RWPE2 (cell line): ENCODE measurements at regions not wholly inside any gene's neighbourhood (a gene's known extent, or its start where the extent isn't known, plus 50 kb on each side); places are given as distances from the start of the nearest gene placed in this dataset.

Experiments used
- ATAC-seq: fragments of 200-7000 bp; cut with Tn5 transposase; 3 replicates; pipeline ENCODE4 v1.9.1; 2021; ENCODE audit warnings: low read depth
- DNase-seq: peaks from one replicate; pipeline ENCODE4 v3.0.0-alpha.2; 2020; ENCODE audit warnings: low spot score
- H3K27ac ChIP-seq: fragments of 450-650 bp; 2 replicates; pipeline ENCODE4 v1.5.1; 2017; ENCODE audit warnings: mild to moderate bottlenecking; ENCODE audit not compliant: poor library complexity, severe bottlenecking
- H3K27me3 ChIP-seq: fragments of 250-450 bp; sonication (Bioruptor Pico); 2 replicates; pipeline ENCODE4 v1.5.1; 2021; ENCODE audit warnings: mild to moderate bottlenecking, moderate library complexity; ENCODE audit not compliant: insufficient read depth, poor library complexity, severe bottlenecking
- H3K36me3 ChIP-seq: fragments of 250-450 bp; sonication (Bioruptor Pico); 2 replicates; pipeline ENCODE4 v1.5.1; 2020; ENCODE audit warnings: low read depth, mild to moderate bottlenecking, moderate library complexity
- H3K4me1 ChIP-seq: fragments of 250-450 bp; sonication (Bioruptor Pico); 2 replicates; pipeline ENCODE4 v1.5.1; 2021; ENCODE audit warnings: mild to moderate bottlenecking, moderate library complexity; ENCODE audit not compliant: insufficient read depth, poor library complexity, severe bottlenecking
- H3K4me3 ChIP-seq: fragments of 250-450 bp; sonication (Bioruptor Pico); 2 replicates; pipeline ENCODE4 v1.5.1; 2021; ENCODE audit warnings: mild to moderate bottlenecking, moderate library complexity; ENCODE audit not compliant: severe bottlenecking
- H3K9me3 ChIP-seq: fragments of 250-450 bp; sonication (Bioruptor Pico); 2 replicates; pipeline ENCODE4 v1.5.1; 2021; ENCODE audit warnings: mild to moderate bottlenecking, moderate library complexity; ENCODE audit not compliant: severe bottlenecking
- CTCF ChIP-seq: fragments of 450-650 bp; IDR thresholded peaks from one replicate; pipeline ENCODE4 v1.5.1; 2017; ENCODE audit warnings: mild to moderate bottlenecking, moderate library complexity; ENCODE audit not compliant: poor library complexity, severe bottlenecking

- no peaks in the 10 kb centered on the region for H3K27me3 ChIP-seq
- no peaks in the 10 kb centered on the region for H3K4me1 ChIP-seq
- no peaks in the 10 kb centered on the region for H3K36me3 ChIP-seq
- no peak overlapping the region for H3K4me3 ChIP-seq
- no peak for TF ChIP-seq CTCF
- H3K9me3 ChIP-seq = no peaks in the 10 kb centered on the region
- DNase-seq (no peak), ATAC-seq (no peak)
- no peak overlapping the region for H3K27ac ChIP-seq
Measured at GRCh38 chr2:198494931-198495330, 690.5 kb downstream of the PLCL1 start.

GRCh38 chr2:198490748-198491147 is 686.4 kb downstream of the PLCL1 start:
- Histone ChIP-seq H3K27ac (no peak overlapping the region), H3K4me3 (no peak overlapping the region), H3K27me3 (no peaks in the 10 kb centered on the region), H3K36me3 (no peaks in the 10 kb centered on the region), H3K4me1 (no peaks in the 10 kb centered on the region), H3K9me3 (no peaks in the 10 kb centered on the region)
- DNase-seq (no peak), ATAC-seq (no peak)
- no peak for TF ChIP-seq CTCF

- no peak for TF ChIP-seq CTCF
- ATAC-seq = no peak
- no peak overlapping the region for H3K4me3 ChIP-seq
Measured at GRCh38 chr2:198488964-198489363, 684.6 kb downstream of the PLCL1 start.

GRCh38 chr2:198483051-198483450 is 678.7 kb downstream of the PLCL1 start:
- Histone ChIP-seq H3K27ac (no peak overlapping the region), H3K4me3 (no peak overlapping the region)

More at GRCh38 chr2:198488964-198489363, 684.6 kb downstream of the PLCL1 start:
- Histone ChIP-seq H3K27me3 (no peaks in the 10 kb centered on the region), H3K27ac (no peak overlapping the region), H3K9me3 (no peaks in the 10 kb centered on the region), H3K36me3 (no peaks in the 10 kb centered on the region), H3K4me1 (no peaks in the 10 kb centered on the region)
- DNase-seq = no peak

More at GRCh38 chr2:198483051-198483450, 678.7 kb downstream of the PLCL1 start:
- no peaks in the 10 kb centered on the region for H3K27me3 ChIP-seq
- DNase-seq = no peak
- no peak for TF ChIP-seq CTCF
- no peak for ATAC-seq
- H3K4me1 ChIP-seq = no peaks in the 10 kb centered on the region
- no peaks in the 10 kb centered on the region for H3K9me3 ChIP-seq
- H3K36me3 ChIP-seq = no peaks in the 10 kb centered on the region
